DOHH2 (cell line): ENCODE measurements at regions not wholly inside any gene's neighbourhood (a gene's known extent, or its start where the extent isn't known, plus 50 kb on each side); places are given as distances from the start of the nearest gene placed in this dataset.
"Not testable (repeated sequence)": the region's sequence is repeated elsewhere in the genome, so short reads cannot be mapped to it uniquely, and the experiment has no call there.

ENCODE experiments used
- H3F3A ChIP-seq: fragments of 200-600 bp; sonication (generic), shearing (Covaris generic); 2 replicates; pipeline ENCODE4 v1.6.0; 2016; ENCODE audit warnings: antibody characterized with exemption, mild to moderate bottlenecking; ENCODE audit not compliant: control insufficient read depth, insufficient read depth
- H3K27ac ChIP-seq: fragments of 200-600 bp; sonication (generic); 2 replicates; pipeline ENCODE4 v1.5.1; 2014; ENCODE audit warnings: low read depth, mild to moderate bottlenecking, low read length, moderate library complexity
- H3K27me3 ChIP-seq: fragments of 200-600 bp; sonication (generic); 2 replicates; pipeline ENCODE4 v1.6.1; 2014; ENCODE audit warnings: mild to moderate bottlenecking, low read length, mixed read lengths; ENCODE audit not compliant: control insufficient read depth
- H3K36me3 ChIP-seq: fragments of 200-600 bp; sonication (generic); 2 replicates; pipeline ENCODE4 v1.6.1; 2014; ENCODE audit warnings: mild to moderate bottlenecking, low read length, moderate library complexity, mixed read lengths; ENCODE audit not compliant: control insufficient read depth
- H3K4me1 ChIP-seq: fragments of 200-600 bp; sonication (generic); 2 replicates; pipeline ENCODE4 v1.6.1; 2014; ENCODE audit warnings: mild to moderate bottlenecking, low read length, mixed read lengths; ENCODE audit not compliant: control insufficient read depth
- H3K4me2 ChIP-seq: fragments of 200-600 bp; sonication (generic); 2 replicates; pipeline ENCODE4 v1.6.0; 2014; ENCODE audit warnings: mild to moderate bottlenecking, low read length, moderate library complexity
- H3K4me3 ChIP-seq: fragments of 200-600 bp; sonication (generic); 2 replicates; pipeline ENCODE4 v1.5.1; 2014; ENCODE audit warnings: mild to moderate bottlenecking, low read length, mixed read lengths
- H3K79me2 ChIP-seq: fragments of 200-600 bp; sonication (generic); 2 replicates; pipeline ENCODE4 v1.6.1; 2014; ENCODE audit warnings: mild to moderate bottlenecking, low read length, mixed read lengths; ENCODE audit not compliant: control insufficient read depth
- H3K9me2 ChIP-seq: fragments of 200-600 bp; sonication (generic); replicated peaks from 2 replicates; pipeline ENCODE4 v1.6.1; 2014; ENCODE audit warnings: mild to moderate bottlenecking, low read length, mixed read lengths; ENCODE audit not compliant: control insufficient read depth
- H3K9me3 ChIP-seq: fragments of 200-600 bp; sonication (generic); 2 replicates; pipeline ENCODE4 v1.6.1; 2014; ENCODE audit warnings: antibody characterized with exemption, low read length, mixed read lengths; ENCODE audit not compliant: control insufficient read depth, insufficient read depth
- H4K20me1 ChIP-seq: fragments of 200-600 bp; sonication (generic); 2 replicates; pipeline ENCODE4 v1.6.0; 2014; ENCODE audit warnings: low read depth, mild to moderate bottlenecking, antibody characterized with exemption, low read length, moderate library complexity; ENCODE audit not compliant: control insufficient read depth, insufficient read depth
- EZH2phosphoT487 ChIP-seq: fragments of 200-600 bp; sonication (generic); IDR thresholded peaks from 2 replicates; pipeline ENCODE4 v1.6.1; 2017; ENCODE audit warnings: borderline replicate concordance, mild to moderate bottlenecking, antibody characterized with exemption, low read length, moderate library complexity, mixed read lengths
- TF ChIP-seq, protein P1 (sequence below): fragments of 200-600 bp; sonication (generic); IDR thresholded peaks from one replicate; pipeline ENCODE4 v1.5.1; 2014; ENCODE audit warnings: antibody characterized with exemption, mild to moderate bottlenecking, low read depth, low read length; ENCODE audit not compliant: poor library complexity, severe bottlenecking

DNA sequence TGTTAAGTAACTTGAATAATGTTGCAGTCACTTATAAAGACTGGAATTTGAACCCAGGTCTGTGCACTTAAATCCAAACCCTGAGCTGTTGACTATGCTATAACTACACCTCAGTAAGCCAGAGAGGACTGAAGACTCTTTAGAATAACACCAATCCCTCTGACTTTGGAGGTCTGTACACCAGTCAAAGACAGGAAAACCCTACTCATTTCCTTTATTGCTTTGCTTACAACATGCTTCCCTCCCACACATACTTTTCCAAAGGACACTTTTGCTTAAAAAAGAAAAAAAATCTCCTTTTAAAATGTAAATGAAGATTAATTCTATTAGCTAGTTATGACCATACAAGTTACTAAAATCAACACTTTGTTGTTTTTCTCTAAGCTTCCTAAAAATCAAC is 184.7 kb upstream of the KCTD7 start:
- Histone ChIP-seq H3K27me3 (no peaks in the 10 kb centered on the region), H3K9me2 (no peaks in the 10 kb centered on the region), H3K4me3 (no peak overlapping the region), H3K27ac (no peak overlapping the region), H3K4me1 (no peaks in the 10 kb centered on the region), H4K20me1 (no peaks in the 10 kb centered on the region), H3K36me3 (no peaks in the 10 kb centered on the region), H3F3A (no peaks in the 10 kb centered on the region), H3K4me2 (no peak overlapping the region), H3K9me3 (no peaks in the 10 kb centered on the region), H3K79me2 (no peaks in the 10 kb centered on the region)
- no peak for TF ChIP-seq EZH2phosphoT487

DNA sequence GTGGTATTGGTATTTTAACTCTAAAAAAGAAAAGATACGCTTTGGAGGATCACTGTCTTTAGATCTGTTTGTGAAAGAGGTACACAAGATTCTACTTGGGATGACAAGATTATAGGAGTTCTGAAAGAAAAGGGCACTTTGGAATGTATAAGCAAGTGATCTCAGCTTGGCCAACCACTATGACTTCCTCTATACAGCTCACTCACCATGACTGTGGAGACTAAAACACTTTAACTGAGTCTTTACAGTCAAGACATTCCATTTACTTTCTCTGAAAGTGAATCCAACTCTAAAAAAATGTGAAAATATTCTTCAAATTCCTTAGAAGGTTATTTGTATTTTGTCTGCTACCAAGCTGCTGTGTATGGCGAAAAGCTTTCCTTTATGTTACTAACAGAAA is 181.7 kb upstream of the KCTD7 start:
- not testable (repeated sequence) for H3K27me3 ChIP-seq, H3K36me3 ChIP-seq, H3K4me2 ChIP-seq, H4K20me1 ChIP-seq, H3K9me2 ChIP-seq, H3K27ac ChIP-seq, H3K9me3 ChIP-seq, H3K79me2 ChIP-seq, H3K4me3 ChIP-seq, H3F3A ChIP-seq
- peaks cover 11% of the 10 kb centered on the region for H3K4me1 ChIP-seq

DNA sequence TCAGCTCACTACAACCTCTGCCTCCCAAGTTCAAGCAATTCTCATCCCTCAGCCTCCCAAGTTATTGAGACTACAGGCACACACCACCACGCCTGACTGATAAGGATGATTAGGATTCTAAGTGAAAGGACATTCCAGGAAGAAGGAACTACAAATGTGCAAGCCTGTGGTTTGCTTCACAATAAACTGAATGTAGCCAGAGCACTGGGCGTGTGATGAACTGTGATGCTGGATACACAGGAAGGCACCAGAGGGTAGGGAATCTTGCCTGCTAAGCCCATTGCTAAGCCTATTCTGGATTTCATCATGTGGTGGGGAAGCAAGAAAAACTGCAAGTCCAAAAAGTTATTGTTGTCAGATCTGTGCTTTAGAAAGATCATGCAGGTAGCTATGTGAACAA is 177.9 kb upstream of the KCTD7 start:
- not testable (repeated sequence) for H4K20me1 ChIP-seq, H3K27ac ChIP-seq, H3K9me3 ChIP-seq, H3K36me3 ChIP-seq, H3K27me3 ChIP-seq, H3K79me2 ChIP-seq, H3K9me2 ChIP-seq, H3K4me3 ChIP-seq, H3K4me2 ChIP-seq, H3F3A ChIP-seq
- H3K4me1 ChIP-seq: peaks cover 34% of the 10 kb centered on the region

DNA sequence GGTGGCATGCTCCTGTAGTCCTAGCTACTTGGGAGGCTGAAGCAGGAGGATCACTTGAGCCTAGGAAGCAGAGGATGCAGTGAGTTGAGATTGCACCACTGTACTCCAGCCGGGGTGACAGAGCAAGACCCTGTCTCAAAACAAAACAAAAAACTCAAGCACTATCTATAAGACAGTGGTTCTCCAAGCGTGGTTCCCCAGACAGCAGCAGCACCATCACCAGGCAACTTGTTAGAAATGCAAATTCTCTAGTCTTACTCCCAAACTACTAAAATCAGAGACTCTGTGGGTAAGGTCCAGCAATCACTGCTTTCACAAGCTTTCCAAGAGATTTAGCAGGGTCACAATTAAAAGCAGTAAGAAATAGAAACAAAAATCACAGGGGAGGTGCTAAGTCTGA is 177.0 kb upstream of the KCTD7 start:
- H3K27ac ChIP-seq, H3K79me2 ChIP-seq, H3F3A ChIP-seq, H3K36me3 ChIP-seq, H4K20me1 ChIP-seq, H3K27me3 ChIP-seq, H3K9me2 ChIP-seq, H3K9me3 ChIP-seq: not testable (repeated sequence)
- Histone ChIP-seq H3K4me3 (peak overlapping the region; percentile 15), H3K4me2 (peak overlapping the region; percentile 34), H3K4me1 (peaks cover 37% of the 10 kb centered on the region)
- TF ChIP-seq, protein P1, sequence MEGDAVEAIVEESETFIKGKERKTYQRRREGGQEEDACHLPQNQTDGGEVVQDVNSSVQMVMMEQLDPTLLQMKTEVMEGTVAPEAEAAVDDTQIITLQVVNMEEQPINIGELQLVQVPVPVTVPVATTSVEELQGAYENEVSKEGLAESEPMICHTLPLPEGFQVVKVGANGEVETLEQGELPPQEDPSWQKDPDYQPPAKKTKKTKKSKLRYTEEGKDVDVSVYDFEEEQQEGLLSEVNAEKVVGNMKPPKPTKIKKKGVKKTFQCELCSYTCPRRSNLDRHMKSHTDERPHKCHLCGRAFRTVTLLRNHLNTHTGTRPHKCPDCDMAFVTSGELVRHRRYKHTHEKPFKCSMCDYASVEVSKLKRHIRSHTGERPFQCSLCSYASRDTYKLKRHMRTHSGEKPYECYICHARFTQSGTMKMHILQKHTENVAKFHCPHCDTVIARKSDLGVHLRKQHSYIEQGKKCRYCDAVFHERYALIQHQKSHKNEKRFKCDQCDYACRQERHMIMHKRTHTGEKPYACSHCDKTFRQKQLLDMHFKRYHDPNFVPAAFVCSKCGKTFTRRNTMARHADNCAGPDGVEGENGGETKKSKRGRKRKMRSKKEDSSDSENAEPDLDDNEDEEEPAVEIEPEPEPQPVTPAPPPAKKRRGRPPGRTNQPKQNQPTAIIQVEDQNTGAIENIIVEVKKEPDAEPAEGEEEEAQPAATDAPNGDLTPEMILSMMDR: peak; percentile 53

DNA sequence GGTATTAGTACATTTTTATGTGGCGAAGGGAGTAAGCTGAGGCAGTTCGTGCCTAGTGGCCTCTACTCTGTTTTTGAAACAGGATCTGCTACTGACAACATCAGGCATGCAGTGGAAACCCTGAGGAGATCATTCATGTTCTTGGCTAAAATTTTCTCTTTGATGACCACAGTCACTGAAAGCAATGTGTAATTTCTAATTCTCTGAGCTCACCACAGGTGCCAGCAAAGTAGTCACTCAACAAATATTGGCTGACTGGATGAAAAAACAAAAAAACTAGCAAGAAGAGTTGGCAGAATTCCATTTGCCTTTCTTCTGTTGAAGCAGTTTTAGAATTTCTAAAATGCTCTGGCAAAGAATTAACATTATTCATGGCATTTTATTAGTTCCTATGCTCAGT is 176.5 kb upstream of the KCTD7 start:
- Histone ChIP-seq H3K79me2 (no peaks in the 10 kb centered on the region), H3K27ac (no peak overlapping the region), H3K4me1 (peaks cover 41% of the 10 kb centered on the region), H4K20me1 (no peaks in the 10 kb centered on the region), H3K27me3 (no peaks in the 10 kb centered on the region), H3F3A (no peaks in the 10 kb centered on the region), H3K4me2 (peak overlapping the region; percentile 34), H3K9me3 (no peaks in the 10 kb centered on the region), H3K36me3 (peaks cover 6% of the 10 kb centered on the region; the same call in 1 of the 2 replicates), H3K4me3 (peak overlapping the region; percentile 15), H3K9me2 (no peaks in the 10 kb centered on the region)
- TF ChIP-seq, protein P1: no peak
- TF ChIP-seq EZH2phosphoT487: no peak
